ENCODE measurements at regions not wholly inside any gene's neighbourhood (a gene's known extent, or its start where the extent isn't known, plus 50 kb on each side); places are given as distances from the start of the nearest gene placed in this dataset.

GRCh38 chr6:145498425-145498824, 236.9 kb downstream of the EPM2A start:
- no peak for TF ChIP-seq POLR2A (IDR thresholded peaks at IDR 0.05)
- TF ChIP-seq, protein P1, sequence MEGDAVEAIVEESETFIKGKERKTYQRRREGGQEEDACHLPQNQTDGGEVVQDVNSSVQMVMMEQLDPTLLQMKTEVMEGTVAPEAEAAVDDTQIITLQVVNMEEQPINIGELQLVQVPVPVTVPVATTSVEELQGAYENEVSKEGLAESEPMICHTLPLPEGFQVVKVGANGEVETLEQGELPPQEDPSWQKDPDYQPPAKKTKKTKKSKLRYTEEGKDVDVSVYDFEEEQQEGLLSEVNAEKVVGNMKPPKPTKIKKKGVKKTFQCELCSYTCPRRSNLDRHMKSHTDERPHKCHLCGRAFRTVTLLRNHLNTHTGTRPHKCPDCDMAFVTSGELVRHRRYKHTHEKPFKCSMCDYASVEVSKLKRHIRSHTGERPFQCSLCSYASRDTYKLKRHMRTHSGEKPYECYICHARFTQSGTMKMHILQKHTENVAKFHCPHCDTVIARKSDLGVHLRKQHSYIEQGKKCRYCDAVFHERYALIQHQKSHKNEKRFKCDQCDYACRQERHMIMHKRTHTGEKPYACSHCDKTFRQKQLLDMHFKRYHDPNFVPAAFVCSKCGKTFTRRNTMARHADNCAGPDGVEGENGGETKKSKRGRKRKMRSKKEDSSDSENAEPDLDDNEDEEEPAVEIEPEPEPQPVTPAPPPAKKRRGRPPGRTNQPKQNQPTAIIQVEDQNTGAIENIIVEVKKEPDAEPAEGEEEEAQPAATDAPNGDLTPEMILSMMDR (IDR thresholded peaks at IDR 0.05), result no peak

All from suprapubic skin (tissue), 3 donors.